Endodermal cell (in vitro differentiated cells): ENCODE measurements at regions not wholly inside any gene's neighbourhood (a gene's known extent, or its start where the extent isn't known, plus 50 kb on each side); places are given as distances from the start of the nearest gene placed in this dataset.

ENCODE experiments used
- DNase-seq: peaks from one replicate; pipeline ENCODE4 v3.0.0-alpha.2; 2017
- H3K27ac ChIP-seq: 2 replicates; pipeline ENCODE4 v1.5.1; 2013; ENCODE audit warnings: mild to moderate bottlenecking, low read depth, low read length, moderate library complexity
- H3K27me3 ChIP-seq: 2 replicates; pipeline ENCODE4 v1.6.1; 2013; ENCODE audit warnings: mild to moderate bottlenecking, low read length, moderate library complexity; ENCODE audit not compliant: insufficient read depth, control insufficient read depth, poor library complexity, severe bottlenecking
- H3K36me3 ChIP-seq: 2 replicates; pipeline ENCODE4 v1.7.0; 2013; ENCODE audit warnings: mild to moderate bottlenecking, low read length, moderate library complexity; ENCODE audit not compliant: control insufficient read depth, insufficient read depth
- H3K4me1 ChIP-seq: one replicate; pipeline ENCODE4 v1.7.0; 2013; ENCODE audit warnings: low read length; ENCODE audit not compliant: control insufficient read depth, insufficient read depth
- H3K4me3 ChIP-seq: 2 replicates; pipeline ENCODE4 v1.5.1; 2013; ENCODE audit warnings: mild to moderate bottlenecking, low read length, moderate library complexity
- H3K9ac ChIP-seq: 2 replicates; pipeline ENCODE4 v1.6.1; 2013; ENCODE audit warnings: mild to moderate bottlenecking, low read length, moderate library complexity; ENCODE audit not compliant: poor library complexity, severe bottlenecking; ENCODE audit errors: extremely low read depth
- H3K9me3 ChIP-seq: 2 replicates; pipeline ENCODE4 v1.6.1; 2013; ENCODE audit warnings: mild to moderate bottlenecking, low read length, moderate library complexity; ENCODE audit not compliant: control insufficient read depth
- H3K27ac Mint-ChIP-seq: 2 replicates; pipeline ENCODE4 v1.8.0; 2020; ENCODE audit warnings: mixed read lengths
- H3K27me3 Mint-ChIP-seq: 2 replicates; pipeline ENCODE4 v1.8.0; 2021; ENCODE audit warnings: mild to moderate bottlenecking, mixed read lengths; ENCODE audit not compliant: insufficient read depth
- H3K36me3 Mint-ChIP-seq: 2 replicates; pipeline ENCODE4 v1.8.0; 2020; ENCODE audit warnings: low read depth, mixed read lengths
- H3K4me1 Mint-ChIP-seq: 2 replicates; pipeline ENCODE4 v1.8.0; 2020; ENCODE audit warnings: mixed read lengths
- H3K4me3 Mint-ChIP-seq: 2 replicates; pipeline ENCODE4 v1.8.0; 2020; ENCODE audit warnings: mild to moderate bottlenecking, moderate library complexity, mixed read lengths
- H3K9me3 Mint-ChIP-seq: 2 replicates; pipeline ENCODE4 v1.8.0; 2020; ENCODE audit warnings: mild to moderate bottlenecking, mixed read lengths
- WGBS, 2 experiments: methylation state at CpG; one replicate each; pipeline versions ENCODE4 v1.1.5 to v1.1.7; 2013; ENCODE audit warnings: missing lambda C conversion rate in 2 of 2, mixed read lengths in 1 of 2; ENCODE audit not compliant: insufficient coverage in 1 of 2, insufficient read length in 1 of 2; 5-methylcytosine and 5-hydroxymethylcytosine counted together
- TF ChIP-seq, protein P1 (sequence below): fragments of 200-600 bp; sonication (generic); conservative IDR thresholded peaks from 2 replicates; pipeline ENCODE4 v1.5.0; 2021; ENCODE audit warnings: antibody characterized with exemption, mild to moderate bottlenecking

GRCh38 chr20:12064540-12064939 lies 146.8 kb downstream of the BTBD3 start:
- Histone ChIP-seq H3K4me1 (no peaks in the 10 kb centered on the region), H3K27me3 (no peaks in the 10 kb centered on the region), H3K9me3 (no peaks in the 10 kb centered on the region), H3K27ac (no peak overlapping the region), H3K9ac (no peak overlapping the region), H3K36me3 (no peaks in the 10 kb centered on the region), H3K4me3 (no peak overlapping the region)
- H3K9me3 Mint-ChIP-seq: no peaks in the 10 kb centered on the region
- H3K27me3 Mint-ChIP-seq: no peaks in the 10 kb centered on the region
- peaks cover 20% of the 10 kb centered on the region for H3K4me1 Mint-ChIP-seq
- no peak overlapping the region for H3K4me3 Mint-ChIP-seq
- H3K36me3 Mint-ChIP-seq: no peaks in the 10 kb centered on the region
- 87 to 90% methylated on average over 2 to 5 of the region's 5 CpGs for WGBS, 2 experiments
- TF ChIP-seq, protein P1, sequence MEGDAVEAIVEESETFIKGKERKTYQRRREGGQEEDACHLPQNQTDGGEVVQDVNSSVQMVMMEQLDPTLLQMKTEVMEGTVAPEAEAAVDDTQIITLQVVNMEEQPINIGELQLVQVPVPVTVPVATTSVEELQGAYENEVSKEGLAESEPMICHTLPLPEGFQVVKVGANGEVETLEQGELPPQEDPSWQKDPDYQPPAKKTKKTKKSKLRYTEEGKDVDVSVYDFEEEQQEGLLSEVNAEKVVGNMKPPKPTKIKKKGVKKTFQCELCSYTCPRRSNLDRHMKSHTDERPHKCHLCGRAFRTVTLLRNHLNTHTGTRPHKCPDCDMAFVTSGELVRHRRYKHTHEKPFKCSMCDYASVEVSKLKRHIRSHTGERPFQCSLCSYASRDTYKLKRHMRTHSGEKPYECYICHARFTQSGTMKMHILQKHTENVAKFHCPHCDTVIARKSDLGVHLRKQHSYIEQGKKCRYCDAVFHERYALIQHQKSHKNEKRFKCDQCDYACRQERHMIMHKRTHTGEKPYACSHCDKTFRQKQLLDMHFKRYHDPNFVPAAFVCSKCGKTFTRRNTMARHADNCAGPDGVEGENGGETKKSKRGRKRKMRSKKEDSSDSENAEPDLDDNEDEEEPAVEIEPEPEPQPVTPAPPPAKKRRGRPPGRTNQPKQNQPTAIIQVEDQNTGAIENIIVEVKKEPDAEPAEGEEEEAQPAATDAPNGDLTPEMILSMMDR: no peak
- DNase-seq: no peak
- H3K27ac Mint-ChIP-seq: no peak overlapping the region

DNA sequence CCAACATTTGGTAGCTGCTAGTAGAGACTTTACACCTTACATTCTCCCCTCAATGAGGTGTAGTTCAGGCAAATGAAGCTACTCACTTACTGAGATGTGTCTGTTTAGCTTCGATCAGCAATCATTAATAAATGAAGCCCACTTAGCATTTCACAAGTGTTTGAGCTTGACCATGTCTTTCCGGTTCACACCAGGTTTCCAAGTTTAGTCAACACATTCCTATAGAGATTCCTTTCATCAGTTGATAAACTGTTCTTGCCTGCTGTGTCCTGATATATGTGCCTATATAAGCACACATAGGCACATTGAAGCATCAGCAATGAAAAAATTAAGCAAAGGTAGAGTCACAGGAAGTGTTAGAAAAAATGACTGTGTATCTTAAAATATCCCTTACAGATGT lies 150.0 kb downstream of the BTBD3 start:
- H3K27ac Mint-ChIP-seq: peak overlapping the region; percentile 16
- 92 to 100% methylated on average over 2 of the region's 2 CpGs for WGBS, 2 experiments
- no peak overlapping the region for H3K9ac ChIP-seq
- H3K4me1 ChIP-seq: no peaks in the 10 kb centered on the region
- H3K4me1 Mint-ChIP-seq: peaks cover 21% of the 10 kb centered on the region
- H3K36me3 ChIP-seq: no peaks in the 10 kb centered on the region
- H3K9me3 Mint-ChIP-seq: peaks cover 1% of the 10 kb centered on the region
- H3K36me3 Mint-ChIP-seq: no peaks in the 10 kb centered on the region
- no peaks in the 10 kb centered on the region for H3K27me3 Mint-ChIP-seq
- no peak for DNase-seq
- TF ChIP-seq, protein P1: no peak
- no peaks in the 10 kb centered on the region for H3K9me3 ChIP-seq
- no peak overlapping the region for H3K4me3 ChIP-seq
- H3K4me3 Mint-ChIP-seq: no peak overlapping the region
- no peak overlapping the region for H3K27ac ChIP-seq
- H3K27me3 ChIP-seq: no peaks in the 10 kb centered on the region

DNA sequence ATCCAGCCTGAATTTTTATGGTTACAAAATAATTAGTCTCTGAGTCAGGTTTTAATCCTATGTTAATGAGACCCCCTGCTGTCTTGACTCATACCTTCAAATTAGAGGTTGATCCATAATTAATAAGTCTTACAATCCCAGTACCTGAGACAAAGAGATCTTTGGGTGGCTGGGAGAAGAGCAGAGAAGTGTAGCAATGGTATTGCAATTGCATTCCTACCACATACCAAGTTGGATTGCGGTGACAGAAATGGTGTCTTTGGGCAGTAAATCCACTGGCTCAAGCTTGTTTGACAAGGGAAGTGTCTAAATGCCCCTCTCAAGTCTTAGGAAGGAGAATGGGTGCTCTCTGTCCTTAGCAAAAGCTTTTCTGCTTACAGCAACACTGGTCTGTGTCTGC lies 150.4 kb downstream of the BTBD3 start:
- Mint-ChIP-seq H3K4me3 (no peak overlapping the region), H3K27ac (peak overlapping the region; percentile 74), H3K36me3 (no peaks in the 10 kb centered on the region), H3K4me1 (peaks cover 24% of the 10 kb centered on the region), H3K27me3 (no peaks in the 10 kb centered on the region), H3K9me3 (peaks cover 1% of the 10 kb centered on the region)
- Histone ChIP-seq H3K9ac (no peak overlapping the region), H3K36me3 (no peaks in the 10 kb centered on the region), H3K27me3 (no peaks in the 10 kb centered on the region), H3K9me3 (no peaks in the 10 kb centered on the region), H3K27ac (no peak overlapping the region), H3K4me3 (no peak overlapping the region), H3K4me1 (no peaks in the 10 kb centered on the region)
- peak; percentile 66 for DNase-seq
- WGBS, 2 experiments: 50 to 55% methylated on average over 1 of the region's 1 CpG
- TF ChIP-seq, protein P1: no peak
